ENCODE measurements at regions not wholly inside any gene's neighbourhood (a gene's known extent, or its start where the extent isn't known, plus 50 kb on each side); places are given as distances from the start of the nearest gene placed in this dataset.

GRCh38 chr10:108411206-108411605 is 1246.7 kb upstream of the SORCS1 start:
- intact Hi-C loops (cut with DNase I; ENCODE audit: low total_unique reads), result no loop called here
- Histone ChIP-seq H3K4me1 (no peaks in the 10 kb centered on the region), H3K27me3 (no peaks in the 10 kb centered on the region), H3K9me3 (no peaks in the 10 kb centered on the region), H3K27ac (no peak overlapping the region), H3K36me3 (no peaks in the 10 kb centered on the region), H3K4me3 (no peak overlapping the region)
- no peak for DNase-seq
- TF ChIP-seq, protein P1, sequence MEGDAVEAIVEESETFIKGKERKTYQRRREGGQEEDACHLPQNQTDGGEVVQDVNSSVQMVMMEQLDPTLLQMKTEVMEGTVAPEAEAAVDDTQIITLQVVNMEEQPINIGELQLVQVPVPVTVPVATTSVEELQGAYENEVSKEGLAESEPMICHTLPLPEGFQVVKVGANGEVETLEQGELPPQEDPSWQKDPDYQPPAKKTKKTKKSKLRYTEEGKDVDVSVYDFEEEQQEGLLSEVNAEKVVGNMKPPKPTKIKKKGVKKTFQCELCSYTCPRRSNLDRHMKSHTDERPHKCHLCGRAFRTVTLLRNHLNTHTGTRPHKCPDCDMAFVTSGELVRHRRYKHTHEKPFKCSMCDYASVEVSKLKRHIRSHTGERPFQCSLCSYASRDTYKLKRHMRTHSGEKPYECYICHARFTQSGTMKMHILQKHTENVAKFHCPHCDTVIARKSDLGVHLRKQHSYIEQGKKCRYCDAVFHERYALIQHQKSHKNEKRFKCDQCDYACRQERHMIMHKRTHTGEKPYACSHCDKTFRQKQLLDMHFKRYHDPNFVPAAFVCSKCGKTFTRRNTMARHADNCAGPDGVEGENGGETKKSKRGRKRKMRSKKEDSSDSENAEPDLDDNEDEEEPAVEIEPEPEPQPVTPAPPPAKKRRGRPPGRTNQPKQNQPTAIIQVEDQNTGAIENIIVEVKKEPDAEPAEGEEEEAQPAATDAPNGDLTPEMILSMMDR (IDR thresholded peaks at IDR 0.05), result no peak
- TF ChIP-seq POLR2A (IDR thresholded peaks at IDR 0.05), result no peak

DNA sequence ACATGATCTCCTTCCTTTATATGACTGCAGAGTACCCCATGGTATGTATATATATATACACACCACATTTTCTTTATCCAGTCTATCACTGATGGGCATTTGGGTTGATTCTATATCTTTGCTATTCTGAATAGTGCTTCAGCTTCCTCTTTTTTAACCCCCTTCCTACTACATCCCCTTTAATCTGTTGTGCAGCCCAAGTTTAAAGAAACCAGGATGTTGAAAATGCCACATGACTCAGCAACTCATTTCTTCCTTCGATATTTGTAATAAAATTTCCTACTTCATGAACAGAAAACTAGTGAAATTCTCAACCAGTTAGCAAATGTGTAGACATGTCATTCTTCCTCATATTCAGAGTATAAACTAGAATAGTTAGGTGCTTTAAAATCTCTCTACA is 1245.7 kb upstream of the SORCS1 start:
- Histone ChIP-seq H3K4me3 (no peak overlapping the region), H3K4me1 (no peaks in the 10 kb centered on the region)
- TF ChIP-seq, protein P1 (IDR thresholded peaks at IDR 0.05), result no peak
- no peak for TF ChIP-seq POLR2A (IDR thresholded peaks at IDR 0.05)

DNA sequence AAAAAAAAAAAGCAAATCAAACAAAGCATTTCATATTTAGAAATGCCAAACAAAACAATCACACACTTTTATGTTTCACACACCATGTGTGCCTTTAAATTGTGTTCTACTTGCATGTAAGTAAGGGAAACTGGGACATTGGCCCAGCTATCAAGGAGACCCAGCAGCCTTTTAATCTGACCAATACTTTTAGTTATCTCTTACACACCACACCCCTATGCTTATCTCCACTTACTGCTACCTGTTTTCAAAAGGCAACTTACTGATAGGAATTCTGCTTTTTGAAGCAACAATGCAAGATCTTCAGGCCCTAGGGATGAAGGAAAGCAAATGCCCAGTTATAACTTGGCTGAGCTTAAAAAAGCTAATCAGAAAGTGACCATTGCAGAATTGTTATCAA is 1244.8 kb upstream of the SORCS1 start:
- Histone ChIP-seq H3K27me3 (no peaks in the 10 kb centered on the region), H3K9me3 (no peaks in the 10 kb centered on the region), H3K27ac (no peak overlapping the region), H3K4me3 (no peak overlapping the region), H3K36me3 (no peaks in the 10 kb centered on the region), H3K4me1 (no peaks in the 10 kb centered on the region)
- DNase-seq, result no peak
- intact Hi-C loops (cut with DNase I; ENCODE audit: low total_unique reads), result no loop called here
- TF ChIP-seq POLR2A (IDR thresholded peaks at IDR 0.05), result no peak
- TF ChIP-seq, protein P1 (IDR thresholded peaks at IDR 0.05), result no peak

More for the DNA sequence above, 1245.7 kb upstream of the SORCS1 start:
- intact Hi-C loops (cut with DNase I; ENCODE audit: low total_unique reads), result no loop called here
- H3K27ac ChIP-seq, result no peak overlapping the region
- no peaks in the 10 kb centered on the region for H3K36me3 ChIP-seq
- no peaks in the 10 kb centered on the region for H3K9me3 ChIP-seq
- no peak for DNase-seq
- H3K27me3 ChIP-seq, result no peaks in the 10 kb centered on the region

DNA sequence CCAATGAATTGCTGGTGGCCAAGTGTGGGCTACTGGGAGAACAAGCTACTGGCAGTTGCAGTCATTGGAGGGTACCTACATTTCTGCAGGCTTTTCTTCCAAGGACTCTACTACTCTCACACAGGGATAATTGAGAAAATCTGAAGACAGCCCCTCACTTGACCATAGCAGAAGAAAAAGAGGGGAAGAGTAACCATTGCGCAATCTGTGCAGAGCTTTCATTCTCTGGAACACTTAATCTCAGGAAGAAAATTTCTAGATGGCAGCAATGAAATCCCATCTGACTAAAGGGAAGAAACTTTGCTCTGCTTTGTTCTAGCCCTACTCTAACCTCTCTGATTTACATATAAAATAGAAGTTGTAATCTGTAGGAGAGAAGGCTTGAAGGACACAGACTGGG is 1239.6 kb upstream of the SORCS1 start:
- intact Hi-C loops (cut with DNase I; ENCODE audit: low total_unique reads), result no loop called here
- Histone ChIP-seq H3K27me3 (no peaks in the 10 kb centered on the region), H3K4me1 (no peaks in the 10 kb centered on the region), H3K27ac (no peak overlapping the region), H3K4me3 (no peak overlapping the region), H3K36me3 (no peaks in the 10 kb centered on the region), H3K9me3 (no peaks in the 10 kb centered on the region)
- TF ChIP-seq, protein P1 (IDR thresholded peaks at IDR 0.05), result no peak
- no peak for TF ChIP-seq POLR2A (IDR thresholded peaks at IDR 0.05)
- no peak for DNase-seq

DNA sequence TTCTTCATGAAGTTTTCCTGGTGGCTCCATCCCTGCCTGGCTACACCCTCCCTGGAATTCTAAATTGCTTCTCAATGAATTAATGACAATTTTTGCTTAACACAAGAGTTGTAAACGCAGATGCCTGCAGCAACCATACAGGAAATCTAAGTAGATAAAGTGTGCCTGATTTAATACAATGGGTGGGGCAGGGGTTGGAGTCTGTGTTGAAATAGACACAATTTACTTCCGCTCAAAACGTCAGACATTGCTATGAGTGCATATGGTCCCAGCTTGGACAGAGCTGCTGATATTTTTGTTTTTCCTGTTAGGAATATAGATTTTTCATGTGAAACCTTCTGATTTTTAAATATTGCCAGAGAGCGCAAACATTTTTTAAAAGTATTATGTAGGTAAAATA is 1235.0 kb upstream of the SORCS1 start:
- Histone ChIP-seq H3K27ac (no peak overlapping the region), H3K27me3 (no peaks in the 10 kb centered on the region), H3K9me3 (no peaks in the 10 kb centered on the region), H3K4me1 (no peaks in the 10 kb centered on the region), H3K4me3 (no peak overlapping the region), H3K36me3 (no peaks in the 10 kb centered on the region)
- TF ChIP-seq POLR2A (IDR thresholded peaks at IDR 0.05), result no peak
- TF ChIP-seq, protein P1 (IDR thresholded peaks at IDR 0.05), result no peak
- DNase-seq, result no peak
- intact Hi-C loops (cut with DNase I; ENCODE audit: low total_unique reads), result no loop called here

Measured in uterus (tissue), 3 donors.